ENCODE measurements at regions not wholly inside any gene's neighbourhood (a gene's known extent, or its start where the extent isn't known, plus 50 kb on each side); places are given as distances from the start of the nearest gene placed in this dataset.
"Not testable (repeated sequence)": the region's sequence is repeated elsewhere in the genome, so short reads cannot be mapped to it uniquely, and the experiment has no call there.

- DNase-seq, result no peak
Observed at GRCh38 chr11:29623144-29623722, 393.6 kb downstream of the KCNA4 start.

GRCh38 chr11:29616611-29617010, 400.2 kb downstream of the KCNA4 start:
- no peak for DNase-seq

GRCh38 chr11:29612423-29612822, 404.4 kb downstream of the KCNA4 start:
- no peak for DNase-seq

- no peak for DNase-seq
Observed at GRCh38 chr11:29606330-29607031, 410.3 kb downstream of the KCNA4 start.

GRCh38 chr11:29600151-29600575, 416.7 kb downstream of the KCNA4 start:
- not testable (repeated sequence) for DNase-seq

GRCh38 chr11:29584342-29584741, 432.5 kb downstream of the KCNA4 start:
- DNase-seq, result no peak

GRCh38 chr11:29578806-29579205, 438.0 kb downstream of the KCNA4 start:
- no peak for DNase-seq

- DNase-seq, result no peak
Observed at GRCh38 chr11:29564486-29564885, 452.3 kb downstream of the KCNA4 start.

GRCh38 chr11:29562183-29562582, 454.6 kb downstream of the KCNA4 start:
- no peak for DNase-seq

- no peak for DNase-seq
Observed at GRCh38 chr11:29553990-29554389, 462.8 kb downstream of the KCNA4 start.

- DNase-seq, result no peak
Observed at GRCh38 chr11:29538339-29539036, 478.3 kb downstream of the KCNA4 start.

- no peak for DNase-seq
Observed at GRCh38 chr11:29534836-29535235, 482.0 kb downstream of the KCNA4 start.

- DNase-seq, result no peak
Observed at GRCh38 chr11:29530961-29531360, 485.9 kb downstream of the KCNA4 start.

- DNase-seq, result peak; percentile 30
Observed at GRCh38 chr11:29527391-29527936, 489.4 kb downstream of the KCNA4 start.

GRCh38 chr11:29518389-29519174, 498.2 kb downstream of the KCNA4 start:
- DNase-seq, result no peak

- DNase-seq, result no peak
Observed at GRCh38 chr11:29511394-29511793, 505.4 kb downstream of the KCNA4 start.

GRCh38 chr11:29507376-29507775, 509.5 kb downstream of the KCNA4 start:
- DNase-seq, result no peak

- DNase-seq, result no peak
Observed at GRCh38 chr11:29495676-29496075, 521.2 kb downstream of the KCNA4 start.

- DNase-seq, result no peak
Observed at GRCh38 chr11:29490938-29491337, 525.9 kb downstream of the KCNA4 start.

GRCh38 chr11:29486301-29486700, 530.5 kb downstream of the KCNA4 start:
- no peak for DNase-seq

GRCh38 chr11:29485641-29486040, 531.2 kb downstream of the KCNA4 start:
- DNase-seq, result no peak

GRCh38 chr11:29484548-29484947, 532.3 kb downstream of the KCNA4 start:
- DNase-seq, result no peak

- no peak for DNase-seq
Observed at GRCh38 chr11:29483831-29484230, 533.0 kb downstream of the KCNA4 start.
